NOMO-1 treated with dmso at 0.1 percent for 144 hours (cell line): ENCODE measurements at regions not wholly inside any gene's neighbourhood (a gene's known extent, or its start where the extent isn't known, plus 50 kb on each side); places are given as distances from the start of the nearest gene placed in this dataset.
"Not testable (repeated sequence)": the region's sequence is repeated elsewhere in the genome, so short reads cannot be mapped to it uniquely, and the experiment has no call there.

Experiments used
- DNase-seq: peaks from one replicate; lab custom pipeline; 2025; ENCODE audit not compliant: unreplicated experiment; lab: John Stamatoyannopoulos, UW

DNA sequence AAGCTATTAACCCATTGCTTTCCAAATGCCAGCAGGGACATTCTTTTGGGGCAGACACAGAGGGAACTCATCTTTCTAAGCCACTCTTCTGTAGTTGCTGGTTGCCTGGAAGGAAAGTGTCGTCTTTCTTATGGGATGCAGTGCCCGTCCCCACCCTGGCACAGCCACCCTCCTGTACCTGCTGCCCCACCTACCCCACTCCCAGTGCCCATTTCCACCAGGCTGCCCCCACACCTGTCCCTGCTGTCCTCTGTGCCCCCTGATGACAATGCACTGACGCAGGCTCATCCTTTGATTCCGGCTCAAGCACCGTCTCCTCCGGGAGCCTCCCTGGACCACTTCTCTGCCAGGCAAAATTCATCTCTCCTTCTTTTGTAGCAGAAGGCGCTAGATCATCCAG is 190.4 kb upstream of the CDH5 start:
- DNase-seq: no peak

DNA sequence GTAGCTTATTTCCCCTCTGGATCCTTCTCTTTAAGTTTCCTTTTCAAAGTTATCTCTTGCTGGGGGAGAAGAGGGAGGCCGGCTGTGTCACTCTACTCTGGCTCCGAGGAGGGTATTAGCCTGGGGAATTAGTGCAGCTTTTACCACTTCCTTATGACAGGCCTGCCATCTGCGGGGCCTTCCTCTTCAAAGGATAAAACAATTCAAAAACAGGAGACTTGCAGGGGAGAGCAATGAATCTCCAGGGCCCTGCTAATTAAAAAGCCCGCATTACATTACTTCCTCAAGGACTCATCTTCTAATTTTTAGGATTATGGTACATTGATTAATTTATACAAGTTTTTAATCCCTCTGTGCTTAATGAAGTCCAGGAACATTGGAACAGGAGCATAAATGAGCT is 190.9 kb upstream of the CDH5 start:
- DNase-seq: no peak

DNA sequence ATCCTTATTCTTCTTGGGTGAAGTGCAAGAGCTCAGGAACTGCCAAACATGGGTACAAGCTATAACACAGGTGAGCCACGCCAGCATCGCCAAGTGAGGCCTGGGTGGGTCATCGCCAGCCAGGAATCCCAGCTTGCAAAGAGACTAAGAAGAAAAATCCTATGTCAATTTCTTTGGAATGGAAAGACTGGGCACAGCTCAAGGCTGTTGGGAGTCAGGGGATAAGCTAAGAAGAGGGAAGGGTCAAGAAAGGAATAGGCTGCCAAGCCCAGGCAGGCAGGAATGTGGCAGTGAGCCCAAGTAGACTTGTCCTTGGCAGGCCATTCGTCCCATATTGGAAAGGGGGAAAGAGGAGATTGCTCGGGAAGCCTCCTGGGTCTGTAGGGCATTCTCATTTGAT is 191.4 kb upstream of the CDH5 start:
- no peak for DNase-seq

DNA sequence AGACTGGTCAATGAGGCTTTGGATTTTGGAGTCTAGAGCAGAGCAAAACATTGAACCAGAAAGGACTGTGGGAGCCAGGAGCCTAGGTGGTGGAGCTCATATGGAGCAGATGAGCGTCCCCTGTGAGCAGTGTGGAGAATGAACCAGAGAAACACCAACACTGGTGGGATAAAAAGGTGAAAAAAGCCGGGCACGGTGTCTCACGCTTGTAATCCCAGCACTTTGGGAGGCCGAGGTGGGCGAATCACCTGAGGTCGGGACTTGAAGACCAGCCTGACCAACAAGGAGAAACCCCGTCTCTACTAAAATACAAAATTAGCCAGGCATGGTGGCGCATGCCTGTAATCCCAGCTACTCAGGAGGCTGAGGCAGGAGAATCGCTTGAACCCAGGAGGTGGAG is 192.7 kb upstream of the CDH5 start:
- not testable (repeated sequence) for DNase-seq

DNA sequence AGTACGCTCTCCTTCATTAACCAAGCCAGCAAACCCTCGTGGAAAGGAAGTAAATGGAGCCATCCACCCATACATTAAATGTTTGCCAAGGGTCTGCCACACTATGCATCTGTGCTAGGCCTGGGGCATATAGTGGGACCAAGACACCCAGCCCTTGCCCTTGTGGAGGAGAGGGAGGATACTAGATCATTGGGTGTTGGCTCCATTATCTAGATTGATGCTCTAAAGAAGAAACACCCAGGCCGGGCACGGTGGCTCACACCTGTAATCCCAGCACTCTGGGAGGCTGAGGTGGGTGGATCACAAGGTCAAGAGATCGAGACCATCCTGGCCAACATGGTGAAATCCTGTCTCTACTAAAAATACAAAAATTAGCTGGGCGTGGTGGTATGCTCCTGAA is 193.3 kb upstream of the CDH5 start:
- DNase-seq: not testable (repeated sequence)

DNA sequence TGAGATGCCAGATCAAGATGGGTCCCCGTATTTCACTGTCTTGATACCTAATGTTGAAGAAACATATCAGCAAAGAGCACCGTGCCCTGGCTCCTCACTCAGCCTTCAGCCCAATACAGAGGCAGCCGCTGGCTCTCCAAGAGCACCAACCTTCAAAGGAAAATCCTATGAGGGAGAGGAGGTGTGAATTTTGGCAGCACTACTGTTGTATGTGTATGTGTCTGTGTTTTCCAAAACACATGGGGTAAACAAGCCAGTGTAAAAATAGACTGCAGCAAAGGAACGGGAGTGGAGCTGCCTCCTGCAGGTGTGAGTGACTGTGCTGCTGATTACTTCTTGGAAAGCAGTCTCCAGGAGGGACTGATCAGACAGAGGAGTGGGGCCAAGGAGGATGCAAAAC is 194.0 kb upstream of the CDH5 start:
- DNase-seq: no peak

DNA sequence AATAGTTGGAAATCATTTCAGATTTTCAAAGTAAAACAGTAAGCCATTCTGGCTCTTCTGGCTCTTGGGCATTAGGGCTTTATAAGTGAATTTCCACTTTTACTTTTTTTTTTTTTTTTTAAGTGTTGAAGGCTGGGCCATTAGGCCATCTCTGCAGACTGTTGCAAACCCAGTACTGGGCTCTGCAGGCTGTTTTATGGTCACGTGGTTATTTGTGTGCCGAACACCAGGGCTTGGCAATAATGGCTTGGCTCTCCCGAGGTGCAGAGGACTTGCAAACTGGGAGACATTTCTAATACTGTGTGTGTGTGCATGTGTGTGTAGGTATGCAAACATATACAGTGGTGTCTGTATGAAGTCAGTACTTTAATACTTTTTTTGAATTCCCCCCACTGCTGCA is 194.9 kb upstream of the CDH5 start:
- no peak for DNase-seq

DNA sequence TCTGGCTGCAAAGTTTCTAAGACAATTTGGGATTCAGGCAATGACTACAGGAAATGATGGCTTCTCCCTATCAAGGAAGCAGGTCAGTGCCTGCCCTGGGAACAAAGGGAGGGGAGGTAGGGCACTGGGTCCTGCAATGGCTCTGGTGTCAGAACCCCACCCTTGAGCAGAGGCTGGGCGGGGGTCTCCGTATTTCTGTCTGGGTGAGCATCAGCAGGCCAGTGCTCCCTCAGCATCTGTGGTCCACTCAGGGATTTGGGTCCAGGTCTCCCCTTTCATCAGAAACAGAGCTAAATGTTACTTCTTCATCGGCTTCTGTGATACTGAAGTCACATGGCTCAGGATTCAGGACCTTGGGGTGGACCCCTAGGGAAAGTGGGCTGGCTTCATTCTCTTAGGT is 195.5 kb upstream of the CDH5 start:
- no peak for DNase-seq

DNA sequence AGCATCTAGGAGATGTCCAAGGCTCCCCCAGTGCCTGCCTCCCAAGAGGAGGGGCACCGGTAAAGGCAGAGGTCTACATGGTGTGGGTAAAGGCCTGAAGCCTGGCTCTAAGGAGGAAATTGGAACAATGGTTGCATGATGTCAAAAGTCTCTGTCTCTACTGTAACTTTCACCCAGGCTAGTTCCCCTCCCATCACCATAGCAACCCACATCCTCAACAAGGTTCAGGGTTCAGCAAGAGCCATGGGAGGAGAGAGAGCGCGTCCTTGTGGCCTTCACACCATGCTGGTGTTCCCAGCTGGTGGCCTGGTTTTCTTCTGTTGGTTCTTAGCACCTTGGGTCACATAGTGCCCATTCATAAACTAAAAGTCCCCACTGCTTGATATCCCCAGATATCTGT is 196.7 kb upstream of the CDH5 start:
- no peak for DNase-seq

DNA sequence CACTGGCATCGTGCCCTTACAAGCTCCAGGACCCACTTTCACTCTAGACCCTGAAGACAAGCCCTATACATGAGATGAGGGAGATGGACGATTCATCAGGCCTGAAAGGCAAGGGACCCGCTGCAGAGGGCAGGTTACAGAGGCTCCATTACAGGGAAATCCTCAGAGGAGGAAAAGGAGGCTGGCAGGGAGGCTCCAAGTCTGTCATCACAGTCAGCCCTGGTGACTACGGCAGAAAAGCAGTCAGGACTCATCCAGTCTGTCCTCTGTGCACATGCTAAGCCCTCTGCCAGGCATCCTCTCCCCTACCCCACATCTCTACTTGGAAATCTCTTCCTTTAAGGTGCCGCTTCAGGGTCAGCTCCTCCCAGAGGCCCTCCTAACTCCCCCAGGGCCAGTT is 197.7 kb upstream of the CDH5 start:
- DNase-seq: no peak

DNA sequence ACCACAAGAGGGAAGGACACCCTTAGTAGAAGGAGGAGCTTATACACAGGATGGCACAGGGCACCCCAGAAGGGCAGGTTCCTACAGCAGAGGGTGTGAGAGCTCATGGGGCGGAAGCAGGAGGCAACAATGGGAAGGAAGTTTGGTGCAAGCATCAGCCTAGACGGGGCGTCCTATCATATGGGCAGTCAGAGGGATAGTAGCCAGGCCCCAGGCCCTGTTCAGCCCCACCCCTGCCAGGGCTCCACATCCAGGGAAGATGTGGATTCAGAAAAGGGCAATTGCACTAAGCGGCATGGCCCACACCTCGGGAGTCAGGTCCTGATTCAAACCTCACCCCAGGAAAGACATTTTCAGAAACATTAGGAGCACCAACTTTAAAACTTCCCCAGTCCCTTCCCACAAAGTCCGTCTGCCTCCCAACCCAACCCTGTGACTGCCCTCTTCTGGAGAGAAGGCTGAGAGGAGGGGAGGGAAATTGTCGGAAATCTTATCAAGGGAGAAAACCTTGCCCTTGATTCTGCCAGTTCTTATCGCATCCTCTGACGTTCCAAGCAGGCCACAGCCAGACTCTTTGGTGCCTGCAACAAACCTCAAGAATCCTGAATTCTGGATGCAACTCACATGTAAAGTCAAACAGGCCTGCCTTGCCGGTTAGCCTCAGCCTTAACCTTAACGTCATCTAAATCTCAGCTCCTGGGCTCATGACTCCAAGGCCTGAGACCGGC is 198.8 kb upstream of the CDH5 start:
- DNase-seq: no peak

DNA sequence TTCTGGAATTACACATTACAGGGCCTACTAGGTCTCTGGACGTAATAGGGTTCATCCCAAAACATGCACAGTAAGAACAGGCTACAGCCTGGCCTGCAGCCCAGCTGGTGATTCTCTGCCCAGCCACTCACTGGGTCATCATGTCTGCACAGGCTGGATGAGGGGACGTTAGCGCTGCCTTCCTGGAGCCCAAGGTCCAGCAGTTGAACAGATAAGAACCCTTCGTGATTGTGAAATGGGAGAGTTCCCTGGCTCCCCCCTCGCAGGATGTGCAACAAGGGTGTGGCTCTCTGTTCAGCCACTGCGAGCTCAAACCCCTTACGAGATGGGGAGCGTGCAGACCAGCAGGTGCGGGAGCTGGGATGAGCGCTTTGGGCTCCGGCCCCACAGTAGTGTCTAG is 200.0 kb upstream of the CDH5 start:
- DNase-seq: peak; percentile 15

DNA sequence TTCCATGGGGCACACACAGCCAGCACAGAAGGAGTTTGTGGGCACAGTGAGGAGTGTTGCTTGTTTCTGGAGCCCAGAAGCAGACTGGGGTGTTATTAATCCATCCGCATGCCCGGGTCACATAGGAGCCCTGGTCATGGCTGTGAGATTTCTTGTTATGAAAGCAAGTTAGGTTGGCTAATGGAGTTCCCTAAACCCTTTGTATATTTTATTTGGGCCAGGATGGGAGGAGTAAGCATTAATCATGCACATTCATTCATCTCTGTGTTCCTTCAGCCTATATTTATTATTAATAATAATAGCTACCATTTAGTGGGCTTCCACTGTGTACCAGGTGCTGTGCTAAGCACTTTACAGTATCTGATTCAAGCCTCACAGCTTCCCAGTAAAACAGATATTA is 200.6 kb upstream of the CDH5 start:
- DNase-seq: no peak

DNA sequence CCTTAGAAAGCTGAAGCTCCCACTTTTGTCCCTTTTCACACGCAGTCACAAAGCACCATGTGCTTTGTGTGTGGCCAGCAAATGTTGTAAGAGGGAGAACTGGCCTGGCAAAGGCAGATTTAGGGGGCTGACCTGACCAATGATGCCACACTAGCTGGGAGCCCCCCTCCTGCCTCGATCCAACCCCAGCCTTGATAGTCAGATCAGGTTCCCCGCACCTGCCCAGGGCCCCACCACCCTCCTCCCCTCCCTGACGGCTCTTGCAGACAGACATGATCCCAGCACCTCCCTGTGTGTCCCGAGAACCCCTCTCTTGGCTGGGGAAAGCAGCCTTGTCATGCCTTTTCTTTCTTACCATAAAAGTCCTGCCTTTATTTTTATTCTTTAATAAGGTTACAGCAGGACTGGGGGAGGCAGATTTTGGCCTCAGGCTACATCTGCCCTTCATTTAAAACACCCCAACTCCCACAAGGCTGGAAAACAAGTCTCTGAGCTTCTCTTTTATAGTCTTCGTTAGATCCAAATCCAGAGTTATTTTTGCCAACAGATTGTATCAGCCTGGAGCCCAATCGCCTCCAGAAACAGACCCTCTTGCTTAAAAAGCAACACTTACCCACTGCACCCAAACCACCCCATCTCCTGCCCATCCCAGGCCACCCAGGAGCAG is 201.8 kb upstream of the CDH5 start:
- DNase-seq: no peak

DNA sequence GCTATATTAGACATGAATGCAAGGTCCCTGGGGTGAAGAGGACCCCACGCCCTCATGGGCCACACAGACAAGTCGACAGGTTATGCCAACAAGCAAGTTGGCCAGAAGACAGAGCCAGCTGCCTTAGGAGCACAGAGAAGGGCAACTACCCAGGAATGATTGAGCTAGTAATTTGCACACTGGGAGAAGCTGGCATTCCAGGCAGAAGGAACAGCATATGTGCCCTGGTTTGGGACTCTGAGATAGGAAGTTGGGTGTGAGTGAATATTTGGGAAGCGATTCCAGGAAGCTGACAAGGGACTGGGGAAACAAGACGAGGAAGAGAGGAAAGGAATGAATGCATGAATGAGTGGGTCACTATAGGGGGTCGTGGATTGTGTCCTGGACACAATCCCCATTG is 203.7 kb upstream of the CDH5 start:
- no peak for DNase-seq

DNA sequence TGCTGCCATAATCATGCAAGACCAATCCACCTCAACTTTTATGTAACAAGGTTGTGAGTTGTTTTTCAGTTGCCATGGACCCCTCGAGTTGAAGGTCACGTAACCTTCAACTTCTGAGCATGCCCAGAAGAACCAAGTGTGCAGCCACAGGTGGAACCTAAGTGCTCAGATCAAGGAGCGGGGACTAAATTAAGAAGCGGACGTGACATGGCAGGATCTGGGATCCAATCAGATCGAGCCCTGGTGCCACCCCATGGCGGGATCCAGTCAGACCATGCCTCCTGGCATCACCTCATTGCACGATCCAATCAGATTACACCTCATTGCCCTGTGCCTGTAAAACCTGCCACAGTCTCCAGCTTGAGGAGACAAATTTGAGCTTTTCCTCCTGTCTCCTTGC is 204.5 kb upstream of the CDH5 start:
- DNase-seq: no peak

DNA sequence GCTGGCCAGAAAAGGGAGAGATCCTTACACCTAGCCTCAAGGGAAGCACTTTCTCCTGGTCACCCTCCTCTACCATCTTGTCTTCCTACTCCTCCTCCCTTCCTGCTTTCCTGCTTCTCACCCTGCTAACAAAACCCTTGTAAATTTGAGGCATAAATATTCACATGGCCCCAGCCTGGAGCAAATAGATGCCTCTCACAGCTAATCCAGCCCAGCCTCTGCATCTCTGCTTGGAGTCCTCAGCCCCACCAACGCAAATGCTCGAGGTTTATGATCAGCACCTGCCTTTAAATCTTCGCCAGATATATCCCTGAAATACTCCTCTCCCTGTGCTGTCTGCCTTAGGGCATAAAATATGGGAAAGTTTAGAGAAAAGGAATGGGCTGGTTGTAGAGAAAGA is 205.2 kb upstream of the CDH5 start:
- no peak for DNase-seq

DNA sequence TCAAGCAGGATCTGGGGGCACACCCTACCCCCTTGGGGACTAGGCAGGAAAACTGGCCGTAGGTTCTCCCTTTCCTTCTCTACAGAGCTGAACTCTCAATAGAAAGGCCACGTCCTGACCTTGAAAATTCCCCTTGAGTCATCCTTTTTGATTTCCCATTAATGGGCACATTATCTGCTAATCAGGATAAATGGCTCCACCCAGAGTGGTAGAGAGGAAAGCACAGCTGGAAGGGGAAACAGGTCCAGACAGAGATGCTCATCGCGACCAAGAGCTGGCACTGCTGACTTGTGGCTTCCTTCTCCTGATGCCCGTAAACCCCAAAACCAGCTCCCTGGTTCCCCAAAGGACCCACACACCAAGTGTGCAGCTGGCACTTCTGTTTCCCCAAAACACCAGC is 206.5 kb upstream of the CDH5 start:
- DNase-seq: no peak

DNA sequence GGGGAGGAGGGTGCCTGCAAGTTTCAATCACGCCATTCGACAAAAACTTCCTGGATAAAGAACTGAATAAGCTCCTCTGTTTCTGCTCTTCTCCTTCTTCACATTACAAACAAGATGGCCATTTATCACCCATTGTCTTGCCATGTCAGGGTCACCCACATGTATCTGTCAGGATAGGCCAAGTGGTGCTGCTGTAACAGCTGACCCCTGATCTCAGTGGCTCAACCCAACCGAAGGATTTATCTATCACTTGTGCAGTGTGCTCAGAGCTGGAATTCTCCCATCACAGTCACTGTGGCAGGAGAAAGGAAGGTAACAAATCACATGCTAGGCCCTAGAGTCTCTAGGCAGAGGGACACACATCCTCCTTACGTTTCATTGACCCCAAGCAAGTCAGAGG is 210.0 kb upstream of the CDH5 start:
- no peak for DNase-seq

DNA sequence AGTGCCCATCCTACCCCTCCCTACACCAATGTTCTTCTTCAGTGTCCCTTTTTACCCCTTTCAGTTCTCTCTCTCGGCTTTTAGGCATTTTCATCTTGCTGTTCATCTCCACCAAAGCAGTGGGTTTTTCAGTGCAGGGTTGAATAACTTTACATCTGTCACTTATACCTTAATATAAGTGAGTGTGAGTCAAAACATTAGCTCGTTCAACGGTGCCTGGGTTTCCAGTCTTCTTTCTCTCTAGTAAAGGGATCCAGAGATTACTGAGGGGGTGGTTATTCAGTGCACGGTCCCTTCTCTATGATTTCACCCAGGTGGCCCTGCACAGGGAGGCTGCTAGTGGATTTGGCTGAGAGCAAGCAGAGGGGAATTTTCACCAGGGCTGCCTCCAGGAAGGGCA is 210.6 kb upstream of the CDH5 start:
- DNase-seq: no peak

DNA sequence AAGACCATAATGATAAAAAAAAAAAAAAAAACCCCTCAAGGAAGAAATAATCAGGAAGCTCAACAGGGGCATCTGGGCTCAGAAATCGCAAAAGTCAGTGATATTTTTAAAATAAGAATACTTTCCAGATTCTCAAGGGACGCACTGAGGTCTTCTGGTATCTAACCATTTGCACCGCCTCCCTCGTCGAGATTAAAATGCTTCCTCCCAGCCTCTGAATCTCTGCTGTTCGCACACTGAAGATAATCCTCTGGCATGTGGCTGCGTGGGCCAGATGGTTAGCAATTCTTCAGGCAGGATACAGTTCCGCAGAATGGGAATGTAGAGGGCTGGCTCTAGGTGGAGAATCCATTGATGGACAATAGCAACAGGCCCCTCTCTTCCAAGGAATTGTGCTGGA is 211.7 kb upstream of the CDH5 start:
- no peak for DNase-seq

DNA sequence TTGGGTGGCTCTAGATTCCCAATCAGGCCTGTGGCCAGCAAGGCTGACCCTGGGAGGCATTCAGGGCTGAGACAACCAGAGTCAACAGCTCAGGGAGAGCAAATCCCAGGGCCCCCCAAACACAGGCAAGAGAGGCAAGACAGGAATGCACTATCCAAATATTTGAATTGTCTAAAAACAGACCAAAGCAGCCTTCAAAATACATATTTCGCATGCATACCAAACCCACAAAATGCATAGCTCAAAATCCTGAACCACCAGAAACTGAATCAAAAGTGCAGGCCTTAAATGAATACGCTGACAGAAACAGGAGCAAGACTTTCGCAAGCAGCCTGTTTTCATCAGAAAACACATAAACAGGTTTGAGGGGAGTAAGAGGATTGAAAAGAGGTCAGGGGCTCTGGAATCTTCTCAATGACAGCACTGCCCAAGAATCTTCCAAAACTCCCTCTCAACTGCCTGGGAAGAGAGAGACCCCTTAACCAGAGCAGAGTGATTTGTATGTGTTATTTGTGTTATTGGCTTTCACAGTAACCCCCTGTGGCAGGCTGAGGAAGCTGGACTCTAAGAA is 213.6 kb upstream of the CDH5 start:
- DNase-seq: no peak

DNA sequence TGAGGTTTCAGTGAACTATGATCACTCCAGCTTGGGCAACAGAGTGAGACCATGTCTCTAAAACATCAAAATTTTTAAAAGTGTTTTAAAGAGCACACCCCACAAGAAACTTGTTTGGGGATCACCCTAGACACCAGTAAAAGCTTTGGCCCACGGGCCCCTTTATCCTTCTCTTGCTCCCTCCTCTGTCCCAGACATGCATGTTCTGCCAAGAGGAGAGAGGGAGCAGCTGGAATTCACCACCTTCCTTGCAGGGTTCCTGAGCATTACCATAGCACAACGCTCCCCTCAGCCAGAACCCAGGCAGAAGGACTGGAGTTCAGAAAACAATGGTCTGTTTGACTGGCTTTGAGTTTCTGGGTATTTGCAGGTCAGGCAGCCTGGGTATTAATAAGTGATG is 214.3 kb upstream of the CDH5 start:
- DNase-seq: no peak
